ENCODE measurements at regions not wholly inside any gene's neighbourhood (a gene's known extent, or its start where the extent isn't known, plus 50 kb on each side); places are given as distances from the start of the nearest gene placed in this dataset.

DNA sequence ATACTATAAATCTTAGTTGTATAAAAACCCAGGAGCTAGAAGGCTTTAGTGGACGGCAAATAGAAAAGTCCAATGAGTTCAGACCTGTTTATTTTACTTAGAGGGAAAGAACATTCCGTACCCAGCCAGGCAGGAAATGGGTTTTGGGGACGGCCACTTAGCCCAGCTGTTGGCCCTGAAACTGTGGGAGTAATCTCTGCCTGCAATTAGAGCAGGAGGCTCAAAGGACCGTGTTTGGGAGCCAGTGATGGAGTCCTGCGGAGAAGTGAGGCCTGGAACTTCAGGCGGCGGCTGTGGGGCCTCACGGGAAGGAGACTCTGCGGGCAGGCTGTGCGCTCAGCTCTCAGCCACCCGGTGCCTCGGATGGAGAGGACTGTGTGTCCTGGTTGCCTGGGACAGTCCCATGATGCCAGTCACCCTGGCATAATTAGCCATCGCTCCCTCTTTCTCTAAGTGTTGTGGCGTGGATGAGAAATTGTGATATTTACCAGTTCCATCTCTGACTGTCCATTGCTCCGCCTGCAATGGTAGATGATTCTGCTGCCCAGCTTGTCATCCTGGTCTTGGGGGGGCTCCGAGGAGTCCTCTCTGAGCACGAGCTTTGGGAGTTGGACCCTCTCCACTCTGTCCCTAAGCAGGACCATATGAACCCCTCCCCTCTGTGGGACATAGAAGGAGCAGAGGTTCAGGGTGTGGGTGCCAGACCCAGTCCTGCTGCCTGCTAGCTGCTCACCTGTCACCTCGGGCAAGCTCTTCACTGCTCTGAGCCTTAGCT, 530.3 kb downstream of the TBC1D22A start:
- dilution Hi-C loops (cut with HindIII; ENCODE audit: low sequenced_read_pairs, unreplicated experiment) (no loop called here), in situ Hi-C loops (cut with MboI; ENCODE audit: low sequenced_read_pairs) (no loop called here), intact Hi-C loops (cut with micrococcal nuclease) (no loop called here)
- Histone ChIP-seq H3K9me1 (ENCODE audit: insufficient read depth, low read length) (no peaks in the 10 kb centered on the region), H3K36me3 (ENCODE audit: control insufficient read depth, insufficient read depth, low read length) (no peaks in the 10 kb centered on the region), H3K27ac (ENCODE audit: insufficient read depth, low read length) (no peak overlapping the region), H2BK20ac (ENCODE audit: low read depth, low read length) (no peak overlapping the region), H3K18ac (ENCODE audit: low read depth, low read length) (no peak overlapping the region), H3K4me1 (ENCODE audit: control insufficient read depth, insufficient read depth, low read length) (no peaks in the 10 kb centered on the region), H2AFZ (replicated peaks; ENCODE audit: low read length, poor library complexity) (no peak overlapping the region), H3K14ac (replicated peaks; ENCODE audit: low read depth, low read length) (no peak overlapping the region), H2BK15ac (ENCODE audit: low read depth, low read length) (no peak overlapping the region), H2BK120ac (ENCODE audit: low read depth, low read length) (no peak overlapping the region), H4K91ac (ENCODE audit: insufficient read depth, low read depth, low read length) (no peak overlapping the region), H3K79me1 (ENCODE audit: low read depth in 1 of 2, low read length in 2 of 2) (no peaks in the 10 kb centered on the region), H2AK5ac (ENCODE audit: low read depth, low read length) (no peak overlapping the region), H3K4ac (ENCODE audit: low read depth, low read length) (no peak overlapping the region), H4K20me1 (ENCODE audit: insufficient read depth, low read length) (no peaks in the 10 kb centered on the region), H3K9me3 (ENCODE audit: control insufficient read depth, insufficient read depth, low read length) (peaks cover 5% of the 10 kb centered on the region; the same call in 1 of the 2 replicates), H2AK9ac (replicated peaks; ENCODE audit: low read depth, low read length, poor library complexity) (no peak overlapping the region), H3K27me3 (ENCODE audit: control insufficient read depth, insufficient read depth, low read length) (no peaks in the 10 kb centered on the region), H3K9ac (ENCODE audit: low read depth, low read length) (no peak overlapping the region), H3K56ac (ENCODE audit: extremely low read depth, insufficient read depth, low read length) (no peak overlapping the region), H2BK5ac (ENCODE audit: low read depth, low read length, poor library complexity, severe bottlenecking) (no peak overlapping the region), H4K5ac (ENCODE audit: low read depth, low read length) (no peak overlapping the region), H3K23ac (ENCODE audit: low read depth, low read length) (no peak overlapping the region), H3K4me2 (ENCODE audit: low read depth, low read length) (no peak overlapping the region), H4K8ac (ENCODE audit: low read depth in 2 of 2, low read length in 2 of 2) (no peak overlapping the region), H3K4me3 (ENCODE audit: insufficient read depth, low read depth, low read length) (no peak overlapping the region)
- WGBS, 2 experiments (ENCODE audit: extremely low coverage in 2 of 2, insufficient read length in 1 of 2): 77% methylated on average over 9 of the region's 18 CpGs; no CpG with 5 or more reads in 1 of the 2 experiments
- TF ChIP-seq RAD21 (IDR thresholded peaks at IDR 0.05; ENCODE audit: low read length) (no peak), MAFK (IDR thresholded peaks at IDR 0.05; ENCODE audit: low read depth, low read length) (no peak), FOS (IDR thresholded peaks at IDR 0.05; ENCODE audit: low read depth, low read length) (no peak), CEBPB (IDR thresholded peaks at IDR 0.05; ENCODE audit: low read depth, low read length) (no peak), RFX5 (IDR thresholded peaks at IDR 0.05; ENCODE audit: low read depth, low read length) (no peak), USF2 (IDR thresholded peaks at IDR 0.05; ENCODE audit: low read depth, low read length) (no peak), MXI1 (IDR thresholded peaks at IDR 0.05; ENCODE audit: borderline replicate concordance, low read depth, low read length) (no peak), SMC3 (IDR thresholded peaks at IDR 0.05; ENCODE audit: low read depth, low read length) (no peak), MAZ (IDR thresholded peaks at IDR 0.05; ENCODE audit: borderline replicate concordance, low read depth, low read length) (no peak), RCOR1 (IDR thresholded peaks at IDR 0.05; ENCODE audit: insufficient replicate concordance, low read length) (no peak), NFE2L2 (IDR thresholded peaks at IDR 0.05; ENCODE audit: low read depth, low read length) (no peak)
- DNase-seq: no peak
- no TSS peak for BruUV-seq (replicated peaks)
- ChIA-PET POLR2A (ENCODE audit: unreplicated experiment) (no interaction called here), CTCF (no interaction called here)
- ATAC-seq (ENCODE audit: low read depth): peak; percentile 42

Data from IMR-90 (cell line).